GM18505 (cell line): ENCODE measurements at regions not wholly inside any gene's neighbourhood (a gene's known extent, or its start where the extent isn't known, plus 50 kb on each side); places are given as distances from the start of the nearest gene placed in this dataset.

ENCODE experiments used
- ATAC-seq: cut with Tn5 transposase; IDR thresholded peaks from one replicate; pipeline ENCODE4 v1.9.1; 2021; ENCODE audit not compliant: unreplicated experiment
- POLR2A ChIP-seq: IDR thresholded peaks from 4 replicates; pipeline ENCODE4 v1.6.1; 2011; ENCODE audit warnings: borderline replicate concordance; ENCODE audit not compliant: insufficient read depth, insufficient read length; ENCODE audit errors: extremely low read depth

- no peak for ATAC-seq
- TF ChIP-seq POLR2A = no peak
Observed at GRCh38 chr13:80787604-80788003, 446.7 kb upstream of the SPRY2 start.

DNA sequence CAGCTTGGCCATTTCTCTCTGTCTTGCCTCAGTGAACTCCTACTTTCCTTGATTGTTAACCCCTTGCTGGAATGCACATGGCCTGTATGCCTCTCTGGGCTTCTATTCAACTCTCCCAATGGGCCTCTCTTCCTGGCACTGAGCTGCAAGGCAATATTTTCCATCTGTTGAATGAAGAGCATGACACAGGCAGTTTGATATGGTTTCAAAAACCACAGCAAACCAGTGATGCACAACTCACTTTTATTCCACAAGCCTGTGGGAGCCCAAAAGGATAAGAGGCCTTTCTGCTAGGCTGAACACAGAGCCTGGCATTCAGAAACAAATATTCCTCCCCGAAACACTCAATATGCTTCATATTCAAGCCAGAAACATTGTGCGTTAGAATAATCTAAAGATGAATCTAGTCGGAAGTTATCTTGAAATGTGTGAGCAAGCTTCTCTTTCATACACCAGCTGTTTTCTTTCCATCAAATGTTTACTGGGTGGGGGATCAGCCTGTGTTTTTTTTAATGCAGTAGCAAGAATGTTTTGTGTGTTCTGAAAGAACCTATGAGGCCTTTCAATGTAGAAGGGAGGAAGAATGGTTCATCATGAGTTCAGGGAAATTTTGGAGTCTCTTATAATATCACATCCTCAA, 443.1 kb upstream of the SPRY2 start:
- TF ChIP-seq POLR2A = no peak
- ATAC-seq = no peak

DNA sequence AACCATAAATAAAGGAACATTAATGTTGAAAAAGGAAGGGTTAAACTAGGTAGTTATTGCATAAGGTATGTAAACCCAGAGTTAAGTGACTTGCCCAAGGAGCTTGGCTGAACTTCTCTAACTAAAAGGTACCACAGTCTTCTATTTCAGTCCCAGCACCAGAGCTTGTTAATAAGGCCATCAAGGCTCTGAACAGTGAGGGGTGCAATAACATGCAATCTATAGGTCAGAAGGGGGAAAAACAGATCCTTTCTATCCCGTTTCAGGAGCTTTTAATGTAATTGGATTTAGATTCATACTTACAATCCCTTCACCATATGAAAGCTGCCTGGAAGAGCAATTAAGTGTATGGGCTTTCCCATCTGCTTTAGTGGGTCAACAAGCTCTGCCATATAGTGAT, 441.5 kb upstream of the SPRY2 start:
- ATAC-seq = no peak
- no peak for TF ChIP-seq POLR2A

GRCh38 chr13:80778297-80778696, 437.4 kb upstream of the SPRY2 start:
- no peak for TF ChIP-seq POLR2A
- ATAC-seq = no peak

- no peak for ATAC-seq
Observed at GRCh38 chr13:80757694-80758093, 416.8 kb upstream of the SPRY2 start.

DNA sequence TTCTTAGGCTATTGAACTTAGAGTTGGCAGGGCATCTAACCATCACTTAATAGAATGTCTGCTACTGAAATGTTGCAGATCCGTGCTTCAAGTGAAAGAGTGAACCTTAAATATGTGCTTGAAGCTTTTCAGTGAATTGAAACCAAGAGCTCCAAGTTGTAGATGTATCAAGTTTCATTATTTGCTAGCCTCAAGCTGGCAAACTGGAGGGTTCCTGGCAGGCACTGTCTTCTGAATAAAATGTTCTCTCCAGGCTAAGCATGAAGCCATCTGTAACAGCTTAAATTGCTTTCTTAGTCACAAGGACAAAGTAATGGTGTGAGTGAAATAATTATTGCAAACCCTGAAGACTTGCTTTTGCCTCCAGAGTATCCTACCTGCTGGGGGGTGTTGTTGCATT, 415.0 kb upstream of the SPRY2 start:
- no peak for TF ChIP-seq POLR2A
- ATAC-seq = no peak

More at GRCh38 chr13:80757694-80758093, 416.8 kb upstream of the SPRY2 start:
- TF ChIP-seq POLR2A = no peak

GRCh38 chr13:80754441-80754840, 413.5 kb upstream of the SPRY2 start:
- no peak for TF ChIP-seq POLR2A
- no peak for ATAC-seq

DNA sequence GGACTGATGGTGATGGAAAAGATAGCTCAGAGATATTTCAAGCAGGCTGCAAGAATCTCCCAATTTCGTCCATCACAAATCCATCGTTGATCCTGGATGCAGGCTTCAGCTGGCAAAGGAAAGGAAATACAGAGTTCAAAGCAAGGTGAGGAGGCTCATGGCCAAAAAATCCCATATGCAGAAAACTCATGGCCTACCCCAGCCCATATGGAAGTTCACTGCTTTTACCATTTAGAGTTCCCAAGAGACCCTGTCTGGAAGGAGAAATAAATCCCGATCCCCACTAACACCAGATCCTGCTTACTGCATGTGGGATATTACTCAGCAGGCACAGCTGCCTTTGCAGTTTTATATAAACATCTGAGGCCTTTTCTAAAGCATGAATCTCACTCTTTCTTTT, 412.9 kb upstream of the SPRY2 start:
- ATAC-seq = no peak
- no peak for TF ChIP-seq POLR2A

DNA sequence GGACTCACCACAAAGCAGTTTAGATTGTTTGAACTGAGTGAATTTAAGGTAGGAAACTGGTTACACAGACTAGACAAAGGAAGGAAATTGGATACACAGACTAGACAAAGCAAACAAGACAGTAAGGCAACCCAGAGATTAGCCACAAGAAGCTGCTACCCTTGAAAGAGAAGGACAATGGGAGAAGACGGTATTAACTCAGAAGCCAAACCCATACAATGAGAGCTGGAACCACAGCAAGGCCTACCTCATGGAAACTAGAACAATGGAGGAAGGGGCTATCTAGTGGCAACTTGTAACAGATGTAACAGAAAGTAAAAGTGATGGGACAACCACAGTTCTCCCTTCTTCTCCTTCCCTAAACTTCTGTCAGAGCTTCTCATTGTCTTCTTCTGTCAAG, 410.9 kb upstream of the SPRY2 start:
- ATAC-seq = no peak
- no peak for TF ChIP-seq POLR2A

DNA sequence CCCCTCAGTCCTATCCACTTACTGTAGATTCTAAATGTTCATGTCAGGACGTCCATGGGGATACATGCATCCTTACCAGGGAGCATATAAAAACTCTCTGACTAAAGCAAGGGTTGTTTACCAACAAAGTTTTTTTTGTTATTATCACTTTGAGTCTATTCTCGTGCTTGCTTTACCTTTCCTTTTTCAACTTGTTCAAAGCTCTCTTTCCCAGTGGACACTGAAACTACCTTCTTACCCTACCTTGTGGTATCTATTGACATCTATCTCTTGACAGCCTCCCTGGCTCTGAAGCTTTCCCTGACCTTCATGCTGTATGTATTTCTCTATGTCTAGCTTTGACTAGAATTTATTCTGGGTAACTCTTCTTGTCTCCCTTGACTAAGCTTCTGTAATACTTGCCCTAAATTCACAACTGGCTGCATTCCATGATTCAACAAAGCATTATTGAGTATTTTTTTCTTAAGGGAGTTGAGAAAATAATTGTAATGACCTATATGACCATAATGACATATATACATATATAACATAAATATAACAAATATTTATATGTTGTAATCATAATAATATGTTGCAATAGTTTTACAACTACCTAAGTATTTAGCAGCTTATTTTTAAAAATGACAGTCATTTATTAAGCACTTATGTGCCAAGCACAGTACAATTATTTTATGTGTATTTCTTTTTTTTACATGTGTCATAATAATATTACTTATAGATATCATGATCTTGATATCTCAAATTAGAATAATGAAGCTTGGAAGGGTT, 403.4 kb upstream of the SPRY2 start:
- ATAC-seq = no peak
- no peak for TF ChIP-seq POLR2A

DNA sequence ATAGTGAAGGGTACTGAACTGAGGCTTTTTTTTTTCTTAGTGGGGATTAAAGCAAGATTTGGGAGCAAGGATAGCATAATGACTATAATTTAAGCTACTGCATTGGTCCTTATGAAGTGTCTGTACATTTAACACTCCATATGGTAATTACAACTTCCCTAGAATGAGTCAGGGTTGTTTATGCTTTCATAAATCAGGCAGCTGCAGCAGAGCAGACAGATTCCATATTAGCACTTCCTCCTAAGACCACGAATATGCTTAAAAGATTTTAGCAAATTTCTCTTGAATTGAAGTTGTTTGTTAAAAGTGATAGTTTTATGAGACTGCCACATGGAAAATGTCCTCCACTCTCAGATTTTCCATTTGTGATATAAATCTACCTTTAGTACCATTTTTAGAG, 401.1 kb upstream of the SPRY2 start:
- TF ChIP-seq POLR2A = no peak
- no peak for ATAC-seq

DNA sequence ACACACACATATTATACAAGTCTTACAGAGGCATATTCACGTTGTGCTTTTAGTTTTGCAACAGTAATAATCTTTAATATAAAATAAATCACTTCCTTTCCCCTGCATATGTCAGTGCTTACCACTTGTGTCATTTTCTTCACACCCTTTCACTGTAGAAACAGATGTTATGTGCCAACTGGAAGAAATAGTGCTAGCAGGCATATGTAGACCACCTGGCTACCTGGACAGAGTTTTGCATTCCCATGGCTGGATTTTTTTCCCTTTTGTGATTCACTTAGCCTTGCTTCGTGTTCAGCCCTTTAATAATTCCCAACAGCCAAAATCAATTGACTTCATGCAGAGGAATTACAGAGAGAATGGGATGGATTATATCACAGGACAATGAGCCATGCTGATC, 399.1 kb upstream of the SPRY2 start:
- no peak for ATAC-seq
- no peak for TF ChIP-seq POLR2A

GRCh38 chr13:80737513-80737912, 396.6 kb upstream of the SPRY2 start:
- no peak for ATAC-seq
- TF ChIP-seq POLR2A = no peak

GRCh38 chr13:80727321-80727975, 386.5 kb upstream of the SPRY2 start:
- no peak for TF ChIP-seq POLR2A
- ATAC-seq = no peak
